NCI-H1930 (cell line): ENCODE measurements at regions not wholly inside any gene's neighbourhood (a gene's known extent, or its start where the extent isn't known, plus 50 kb on each side); places are given as distances from the start of the nearest gene placed in this dataset.

ENCODE experiments used
- DNase-seq, 2 experiments: peaks; one replicate each; lab custom pipeline; 2025; lab: John Stamatoyannopoulos, UW

DNA sequence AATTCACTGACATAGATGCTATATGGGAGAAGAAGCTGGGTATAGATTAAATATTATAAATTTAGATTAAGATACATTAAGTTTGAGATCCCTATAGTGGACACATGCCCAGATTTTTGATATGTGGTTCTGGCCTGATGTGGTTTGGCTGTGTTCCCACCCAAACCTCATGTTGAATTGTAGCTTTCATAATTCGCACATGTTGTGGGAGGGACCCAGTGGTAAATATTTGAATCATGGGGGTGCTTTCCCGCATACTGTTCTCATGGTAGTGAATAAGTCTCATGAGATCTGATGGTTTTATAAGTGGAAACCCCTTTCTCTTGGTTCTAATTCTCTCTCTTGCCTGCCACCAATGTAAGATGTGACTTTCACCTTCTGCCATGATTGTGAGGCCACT lies 189.4 kb upstream of the CD96 start:
- DNase-seq: no peak

DNA sequence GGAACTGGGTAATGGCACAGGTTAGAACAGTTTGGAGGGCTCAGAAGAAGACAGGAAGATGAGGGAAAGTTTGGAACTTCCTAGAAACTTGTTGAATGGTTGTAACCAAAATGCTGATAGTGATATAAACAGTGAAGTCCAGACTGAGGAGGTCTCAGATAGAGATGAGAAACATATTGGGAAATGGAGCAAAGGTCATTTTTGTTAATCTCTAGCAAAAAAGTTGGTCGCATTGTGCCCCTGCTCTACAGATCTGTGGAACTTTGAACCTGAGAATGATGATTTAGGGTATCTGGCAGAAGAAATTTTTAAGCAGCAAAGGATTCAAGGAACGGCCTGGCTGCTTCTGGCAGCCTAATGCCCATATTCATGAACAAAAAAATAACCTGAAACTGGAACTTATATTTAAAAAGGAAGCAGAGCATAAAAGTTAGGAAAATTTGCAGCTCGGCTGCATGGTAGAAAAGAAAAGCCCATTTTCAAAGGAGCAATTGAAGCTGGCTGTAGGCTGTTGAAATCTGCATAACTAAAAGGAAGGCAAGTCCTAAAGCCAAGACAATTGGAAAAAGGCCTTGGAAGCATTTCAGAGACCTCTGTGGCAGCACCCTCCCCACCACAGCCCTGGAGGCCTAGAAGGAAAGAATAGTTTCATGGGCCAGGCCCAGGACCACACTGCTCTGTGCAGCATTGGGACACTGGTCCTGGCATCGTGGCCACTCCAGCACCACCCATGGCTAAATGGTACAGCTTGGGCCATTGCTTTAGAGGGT lies 182.6 kb upstream of the CD96 start:
- DNase-seq: no peak

DNA sequence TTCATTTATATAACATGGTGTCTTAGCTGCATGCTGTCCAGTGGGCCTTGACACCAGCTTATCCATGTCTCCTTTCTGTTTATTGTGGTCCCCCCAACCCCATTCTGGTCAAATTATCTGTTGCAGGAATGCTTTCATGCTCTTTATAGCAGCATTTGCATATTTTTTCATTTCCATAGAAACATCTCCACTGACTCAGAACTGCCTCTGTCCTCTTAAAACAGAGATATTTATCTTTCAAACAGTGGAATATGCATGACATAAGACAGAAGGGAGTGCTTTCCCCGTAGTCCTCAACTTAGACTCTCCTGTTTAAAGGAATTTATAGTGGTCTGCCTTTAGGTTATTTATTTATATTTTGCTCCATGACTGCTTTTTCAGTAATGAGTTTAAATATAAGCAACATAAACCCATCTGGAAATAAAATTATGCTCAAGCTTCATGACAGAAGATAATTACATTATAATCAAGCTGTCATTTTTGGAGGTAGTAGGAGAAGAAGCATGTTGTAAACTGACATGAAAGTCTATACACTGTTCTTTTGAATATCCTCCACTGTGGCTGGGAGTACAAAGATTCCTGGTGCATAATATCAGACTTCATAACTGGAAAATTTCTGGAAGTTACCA lies 179.5 kb upstream of the CD96 start:
- DNase-seq: no peak

DNA sequence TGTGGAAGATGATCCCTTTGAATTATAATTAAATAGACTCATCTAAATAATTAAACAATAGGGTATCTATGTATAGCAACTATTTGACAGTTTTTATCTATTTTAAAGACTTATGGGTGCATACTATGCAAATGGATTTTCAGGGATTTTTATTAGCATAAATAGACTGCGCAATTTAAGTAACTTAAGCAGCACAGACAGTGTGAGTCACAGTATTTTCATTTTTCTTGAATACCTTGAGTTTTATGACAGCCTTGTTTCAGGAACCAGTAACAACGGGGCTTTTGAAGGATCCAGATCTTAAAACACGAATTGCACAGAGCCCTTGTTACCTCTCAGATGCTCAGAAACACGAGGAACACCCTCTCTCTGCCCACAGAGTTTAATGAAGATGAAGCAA lies 175.5 kb upstream of the CD96 start:
- no peak for DNase-seq

DNA sequence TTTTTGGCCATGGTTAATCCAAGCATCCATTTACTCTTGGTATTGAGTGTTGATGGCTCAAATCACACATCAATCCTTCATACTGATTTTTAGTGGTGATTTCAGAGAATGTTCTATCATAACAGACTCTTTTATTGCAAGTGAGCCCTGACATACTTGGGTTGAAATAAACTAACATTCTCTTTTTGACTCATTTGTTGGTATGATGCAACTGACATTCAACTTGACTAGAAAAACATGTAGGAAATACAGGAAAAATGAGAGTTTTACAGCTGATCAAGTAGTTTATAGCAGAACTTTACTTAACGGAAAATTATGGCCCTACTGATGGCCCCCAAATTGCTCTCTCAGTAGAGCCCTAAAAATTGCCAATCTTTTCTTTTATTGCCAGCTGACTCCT lies 173.9 kb upstream of the CD96 start:
- DNase-seq: no peak

DNA sequence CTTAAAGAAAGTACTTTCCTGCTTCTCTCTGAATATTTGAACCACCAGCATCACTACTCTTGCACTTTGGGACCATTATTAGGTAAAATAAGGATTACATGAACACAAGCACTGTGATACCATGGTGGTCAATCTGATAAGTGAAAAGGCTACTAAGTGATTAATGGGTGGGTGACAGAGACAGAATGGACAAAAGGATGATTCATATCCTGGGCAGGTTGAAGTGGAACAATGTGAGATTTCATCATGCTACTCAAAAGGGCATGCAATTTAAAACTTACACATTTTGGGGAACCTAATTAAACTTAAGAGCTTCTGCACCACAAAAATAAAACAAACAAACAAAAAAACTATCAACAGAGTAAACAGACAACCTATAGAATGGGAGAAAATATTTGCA lies 172.0 kb upstream of the CD96 start:
- no peak for DNase-seq

DNA sequence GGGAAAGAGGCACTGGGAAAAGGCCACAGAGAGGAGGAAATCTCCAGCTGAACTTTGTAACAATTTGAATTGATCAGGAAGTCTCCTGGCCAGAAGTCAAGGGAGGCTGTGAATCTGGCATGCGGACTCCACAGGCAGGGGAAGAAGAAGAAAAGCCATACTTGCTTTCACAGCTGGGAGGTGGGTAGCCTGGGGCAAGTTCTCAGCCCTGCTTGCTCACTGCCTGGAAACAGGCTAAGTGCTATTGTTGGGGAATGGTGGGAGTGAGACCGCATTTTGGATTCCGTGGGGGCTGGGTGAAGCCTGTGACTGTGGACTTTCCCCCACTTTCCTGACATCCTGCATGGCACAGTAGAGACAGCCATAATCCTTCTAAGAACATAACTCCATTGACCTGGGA lies 168.8 kb upstream of the CD96 start:
- DNase-seq: no peak

DNA sequence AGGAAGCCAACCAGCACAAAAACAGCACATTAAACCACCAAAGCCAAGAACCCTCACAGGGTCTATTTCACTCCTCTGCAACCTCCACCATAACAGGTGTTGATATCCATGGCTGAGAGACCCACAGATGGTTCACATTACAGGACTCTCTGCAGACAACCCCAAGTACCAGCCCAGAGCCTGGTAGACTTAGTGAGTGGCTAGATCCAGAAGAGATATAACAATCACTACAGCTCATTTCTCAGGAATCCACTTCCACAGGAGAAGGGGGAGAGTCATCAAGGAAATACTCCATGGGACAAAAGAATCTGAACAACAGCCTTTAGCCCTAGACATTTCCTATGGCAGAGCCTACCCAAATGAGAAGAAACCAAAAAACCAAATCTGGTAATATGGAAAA lies 168.1 kb upstream of the CD96 start:
- no peak for DNase-seq

DNA sequence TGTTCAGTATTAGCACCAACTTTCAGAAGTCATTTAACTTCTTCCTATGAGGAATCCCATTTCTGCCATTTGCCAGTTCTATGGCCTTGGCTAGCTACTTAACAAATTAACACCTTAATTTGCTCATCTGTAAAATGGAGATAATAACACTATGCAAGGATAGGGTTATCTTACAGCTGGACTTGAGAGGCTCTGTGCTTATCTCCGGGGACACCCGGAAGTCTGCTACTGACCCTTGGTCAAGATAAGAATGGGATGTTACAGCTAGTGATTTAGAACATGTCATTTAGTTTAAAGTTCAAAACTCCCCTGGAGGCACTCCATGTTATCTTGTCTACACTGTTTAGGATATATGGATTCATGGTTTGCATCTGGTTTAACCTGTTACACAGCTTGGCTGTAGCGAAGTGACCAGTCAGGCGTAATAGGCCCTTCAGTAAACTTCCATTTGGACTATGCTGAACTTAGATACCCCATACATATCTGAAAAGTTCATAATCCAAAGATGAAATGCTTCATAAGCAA lies 156.0 kb upstream of the CD96 start:
- no peak for DNase-seq

DNA sequence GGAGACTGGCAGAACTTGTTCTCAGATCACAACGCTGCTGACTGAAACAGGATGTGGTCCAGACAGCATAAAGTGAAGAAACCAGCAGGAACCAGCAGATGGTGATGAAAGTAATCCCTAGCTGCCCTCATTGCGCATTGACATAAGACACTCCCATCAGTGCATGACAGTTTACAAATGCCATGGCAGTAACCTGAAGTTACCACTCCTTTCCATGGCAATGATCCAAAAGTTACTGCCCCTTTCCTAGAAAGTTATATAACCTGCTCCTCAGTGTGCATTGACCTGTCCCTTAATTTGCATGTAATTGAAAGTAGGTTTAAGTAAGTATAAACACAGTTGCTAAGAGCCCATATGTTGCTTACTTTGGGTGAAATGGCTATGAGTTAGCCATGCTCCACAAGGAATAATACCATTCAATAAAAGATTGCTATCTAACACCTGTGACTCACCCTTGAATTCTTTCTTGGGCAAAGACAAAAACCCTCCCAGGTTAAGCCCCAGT lies 149.1 kb upstream of the CD96 start:
- DNase-seq: no peak

DNA sequence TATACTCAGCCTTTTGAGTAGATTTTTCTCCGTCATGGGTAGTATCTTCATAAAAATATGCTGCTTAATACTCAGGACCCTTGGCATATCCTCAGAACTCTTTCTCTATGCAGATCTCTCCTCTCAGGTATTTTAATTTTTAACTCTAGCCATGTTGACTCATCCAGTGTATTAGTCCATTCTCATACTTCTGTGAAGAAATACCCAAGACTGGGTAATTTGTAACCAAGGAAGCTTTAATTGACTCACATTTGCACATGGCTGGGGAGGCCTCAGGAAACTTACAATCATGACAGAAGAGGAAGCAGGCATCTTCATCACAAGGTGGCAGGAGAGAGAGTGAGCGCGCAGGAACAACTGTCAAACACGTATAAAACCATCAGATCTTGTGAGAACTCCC lies 129.3 kb upstream of the CD96 start:
- DNase-seq: no peak

DNA sequence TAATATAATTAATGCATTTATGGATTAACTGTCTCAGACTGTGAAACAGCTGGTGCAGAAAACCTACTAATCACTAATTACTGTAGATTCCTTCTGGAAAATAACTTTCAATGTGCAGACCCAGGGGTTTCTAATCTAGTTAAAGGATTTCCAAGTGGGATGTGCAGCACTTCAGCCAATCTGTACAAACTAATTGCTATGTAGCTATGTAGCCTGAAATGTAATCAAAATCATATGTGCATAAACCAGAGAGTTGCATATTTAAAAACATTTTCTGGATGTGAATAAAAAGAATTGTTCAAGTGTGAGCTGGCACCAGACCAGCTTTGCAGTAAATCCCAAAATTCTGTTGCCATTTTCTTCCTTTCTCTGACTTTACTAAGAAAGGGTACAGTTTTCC lies 127.5 kb upstream of the CD96 start:
- no peak for DNase-seq

DNA sequence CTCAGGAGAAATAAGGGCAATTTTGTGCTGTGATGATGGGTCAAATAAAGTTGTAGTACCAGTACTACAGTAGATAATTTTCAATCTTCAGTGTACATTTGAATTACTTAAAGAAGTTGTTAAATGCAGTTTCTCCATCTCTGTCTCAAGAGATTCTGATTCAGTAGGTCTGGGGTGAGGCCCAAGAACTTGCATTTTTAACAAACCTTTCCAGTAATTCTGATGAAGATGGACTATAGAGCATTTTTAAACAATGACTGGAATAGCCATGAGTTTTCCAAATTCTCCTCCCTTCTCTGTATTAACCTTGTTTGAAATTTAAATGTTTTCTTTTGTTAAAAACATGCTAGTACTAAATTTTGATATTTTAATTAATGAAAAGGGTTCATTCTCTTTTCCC lies 127.0 kb upstream of the CD96 start:
- DNase-seq: no peak

DNA sequence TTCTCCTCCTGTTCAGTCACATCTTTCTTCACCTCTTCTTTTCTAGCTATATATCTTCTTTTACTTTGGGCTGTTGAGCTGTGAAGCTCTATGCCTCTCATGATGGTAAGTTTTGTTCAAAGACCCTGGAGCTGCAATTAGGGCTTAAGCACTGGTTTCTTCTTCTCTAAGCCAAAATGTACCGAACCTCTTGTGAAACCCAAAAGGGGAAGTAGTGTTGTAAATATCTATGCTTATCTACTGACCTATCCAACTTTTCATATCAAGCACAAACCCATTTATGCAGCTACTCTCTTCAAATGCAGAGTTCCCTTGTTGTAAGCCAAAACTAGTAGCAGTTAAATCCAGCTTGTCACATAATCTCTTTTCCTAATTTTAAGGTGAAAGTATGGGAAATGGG lies 123.6 kb upstream of the CD96 start:
- DNase-seq: no peak

DNA sequence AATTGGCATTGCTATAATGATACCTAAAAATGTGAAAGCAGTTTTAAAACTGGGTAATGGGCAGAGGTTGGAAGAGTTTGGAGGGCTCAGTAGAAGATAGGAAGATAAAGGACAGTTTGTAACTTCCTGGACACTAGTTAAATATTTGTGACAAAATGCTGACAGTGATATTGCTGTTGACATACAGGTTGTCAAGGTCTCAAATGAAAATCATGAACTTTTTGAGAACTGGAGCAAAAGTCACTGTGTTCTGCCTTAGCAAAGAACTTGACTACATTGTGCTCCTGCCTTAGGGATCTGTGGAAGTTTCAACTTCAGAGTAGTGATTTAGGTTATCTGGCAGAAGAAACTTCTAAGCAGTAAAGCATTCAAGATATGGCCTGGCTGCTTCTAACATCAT lies 113.7 kb upstream of the CD96 start:
- DNase-seq: no peak

DNA sequence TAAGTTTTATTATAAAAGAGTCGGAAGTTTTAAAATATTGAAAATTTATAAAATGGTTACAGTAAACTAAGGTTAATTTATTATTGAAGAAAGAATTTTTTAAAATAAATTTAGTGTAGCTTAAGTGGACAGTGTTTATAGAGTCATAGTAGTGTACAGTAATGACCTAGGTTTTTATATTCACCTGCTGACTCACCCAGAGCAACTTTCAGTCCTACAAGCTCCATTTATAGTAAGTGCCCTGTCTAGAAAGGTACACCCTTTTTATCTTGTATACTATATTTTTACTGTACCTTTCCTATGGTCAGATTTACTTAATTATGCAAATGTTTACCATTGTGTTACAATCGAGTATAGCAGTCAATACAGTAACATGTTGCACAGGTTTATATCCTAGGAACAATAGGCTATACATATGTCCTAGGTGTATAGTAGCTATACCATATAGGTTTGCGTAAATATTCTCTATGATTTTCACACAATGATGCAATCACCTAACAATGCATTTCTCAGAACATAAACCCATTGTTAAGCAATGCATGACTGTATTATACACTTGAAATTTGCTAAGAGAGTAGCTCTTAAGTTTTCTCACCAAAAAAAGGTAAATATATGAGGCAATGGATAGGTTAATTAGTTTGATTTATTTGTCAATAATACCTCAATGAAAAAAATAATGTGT lies 106.9 kb upstream of the CD96 start:
- no peak for DNase-seq

DNA sequence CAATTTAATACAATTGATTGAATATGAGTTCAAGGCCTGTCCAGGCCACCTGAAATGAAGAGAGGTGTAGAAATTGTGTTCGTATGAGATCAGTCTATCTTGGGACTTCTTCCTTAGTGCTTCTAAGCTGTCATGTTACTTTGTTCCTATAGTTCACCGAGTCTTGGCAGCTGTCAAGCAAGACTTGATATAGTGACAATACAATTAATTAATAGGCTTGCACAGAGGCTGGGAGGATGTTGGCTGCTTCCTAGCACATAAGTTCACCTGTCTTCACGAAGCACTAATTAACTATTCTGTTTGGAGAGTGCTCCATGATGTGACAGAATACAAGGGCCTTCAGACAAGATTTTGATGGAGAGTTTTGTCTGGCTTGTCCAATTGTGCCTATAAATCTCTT lies 103.7 kb upstream of the CD96 start:
- DNase-seq: no peak

DNA sequence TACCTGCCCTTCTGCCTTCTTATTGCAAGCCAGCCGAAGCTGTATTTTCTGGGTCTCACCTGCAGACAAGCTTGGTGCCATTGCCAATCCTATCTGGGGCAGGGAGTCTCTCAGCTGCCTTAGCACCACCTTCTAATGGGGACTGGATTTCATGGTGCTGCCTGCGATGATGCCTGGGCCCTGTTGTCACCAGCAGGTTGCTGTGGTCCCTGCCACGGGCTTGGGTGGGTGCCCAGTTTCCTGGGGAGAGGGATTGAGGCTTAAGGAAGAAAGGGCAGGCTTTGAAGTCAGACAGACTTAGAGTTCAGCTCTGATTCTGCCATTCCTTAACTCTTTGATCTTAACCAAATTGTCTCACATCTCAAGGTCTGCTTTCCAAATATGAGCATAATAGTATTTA lies 87.4 kb upstream of the CD96 start:
- no peak for DNase-seq

DNA sequence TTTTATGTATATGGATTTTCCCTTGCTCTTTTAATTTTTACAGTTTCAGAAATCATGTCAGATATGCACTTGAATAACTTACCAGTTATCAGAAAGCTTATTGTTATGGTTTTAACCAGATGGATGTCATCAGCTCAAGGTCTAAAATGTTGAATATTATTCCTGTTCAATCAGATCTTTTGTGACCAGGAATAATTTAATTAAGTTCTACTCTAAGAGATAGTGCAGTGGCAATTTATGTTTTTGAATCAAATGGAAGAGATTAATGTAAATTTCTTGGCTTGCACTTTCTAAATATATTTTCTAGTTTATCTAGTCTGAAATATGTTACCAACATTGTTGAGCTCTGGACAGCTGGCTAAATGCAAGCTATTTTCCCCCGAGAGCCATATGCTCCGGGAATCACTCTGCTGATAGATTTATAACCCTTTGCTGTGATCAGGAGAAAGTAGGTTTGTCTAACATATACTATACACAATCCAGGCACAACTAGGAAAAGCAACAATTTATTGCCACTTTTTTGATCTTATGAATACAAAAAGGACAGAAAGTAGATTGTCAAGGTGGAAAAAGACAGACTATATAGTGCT lies 76.8 kb upstream of the CD96 start:
- no peak for DNase-seq

DNA sequence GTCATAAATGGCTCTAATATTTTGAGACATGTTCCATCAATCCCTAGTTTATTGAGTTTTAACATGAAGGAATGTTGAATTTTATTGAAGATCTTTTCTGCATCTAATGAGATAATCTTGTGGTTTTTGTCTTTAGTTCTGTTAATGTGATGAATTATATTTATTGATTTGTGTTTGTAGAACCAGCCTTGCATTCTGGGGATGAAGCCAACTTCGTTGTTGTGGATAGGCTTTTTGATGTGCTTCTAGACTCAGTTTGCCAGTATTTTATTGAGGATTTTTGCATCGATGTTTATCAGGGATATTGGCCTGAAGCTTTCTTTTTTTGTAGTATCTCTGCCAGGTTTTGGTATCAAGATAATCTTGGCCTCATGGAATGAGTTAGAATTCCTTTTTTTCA lies 72.0 kb upstream of the CD96 start:
- no peak for DNase-seq

DNA sequence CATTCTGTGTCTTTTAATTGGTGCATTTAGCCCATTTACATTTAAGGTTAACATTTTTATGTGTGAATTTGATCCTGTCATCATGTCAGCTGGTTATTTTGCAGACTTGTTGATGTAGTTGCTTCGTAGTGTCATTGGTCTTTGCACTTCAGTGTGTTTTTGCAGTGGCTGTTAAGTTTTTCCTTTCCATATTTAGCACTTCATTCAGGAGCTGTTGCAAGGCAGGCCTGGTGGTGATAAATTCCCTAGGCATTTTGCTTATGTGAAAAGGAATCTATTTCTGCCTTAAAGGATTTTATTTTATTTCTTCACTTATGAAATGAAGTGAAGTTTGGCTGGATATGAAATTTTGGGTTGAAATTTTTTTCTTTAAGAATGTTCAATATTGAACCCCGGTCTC lies 70.2 kb upstream of the CD96 start:
- DNase-seq: no peak

DNA sequence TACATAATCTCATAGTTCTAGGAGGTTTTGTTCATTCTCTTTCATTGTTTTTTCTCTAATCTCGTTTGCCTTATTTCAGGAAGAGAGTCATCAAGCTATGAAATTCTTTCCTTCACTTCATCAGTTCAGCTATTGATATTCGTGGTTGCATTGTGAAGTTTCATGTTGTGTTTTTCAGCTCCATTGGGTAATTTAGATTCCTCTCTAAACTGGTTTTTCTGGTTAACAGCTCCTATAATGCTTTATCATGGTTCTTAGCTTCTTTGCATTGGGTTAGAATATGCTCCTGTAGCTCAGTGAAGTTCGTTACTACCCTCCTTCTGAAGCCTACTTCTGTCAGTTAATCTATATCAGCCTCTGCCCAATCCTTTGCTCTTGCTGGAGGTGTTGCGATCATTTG lies 69.4 kb upstream of the CD96 start:
- no peak for DNase-seq

DNA sequence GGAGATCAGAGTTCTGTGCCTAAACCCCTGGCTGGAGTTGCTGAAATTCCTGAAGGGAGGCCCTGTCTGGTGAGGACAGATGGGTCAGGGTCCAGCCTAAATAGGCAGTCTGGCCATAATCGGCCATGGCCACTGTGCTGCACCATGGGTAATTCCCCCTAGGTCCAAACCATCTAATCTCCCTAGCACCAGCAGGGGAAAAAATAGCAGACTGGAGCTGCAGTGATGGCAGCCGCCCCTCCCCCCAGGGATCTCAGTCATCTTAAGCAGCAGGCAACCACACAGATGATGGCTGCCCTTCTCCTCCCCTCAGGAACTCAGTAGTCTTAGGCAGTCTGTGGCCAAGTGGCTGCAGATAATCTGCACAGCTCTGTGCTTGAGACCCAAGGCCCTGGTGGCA lies 68.4 kb upstream of the CD96 start:
- DNase-seq: no peak
